Endothelial cell of umbilical vein (primary cell): ENCODE measurements at regions not wholly inside any gene's neighbourhood (a gene's known extent, or its start where the extent isn't known, plus 50 kb on each side); places are given as distances from the start of the nearest gene placed in this dataset.

Source experiments
- BruUV-seq: library from RNA; stranded (reverse); fragments of 400-500 nt; replicated peaks from 2 replicates; lab custom pipeline; 2021; lab: Mats Ljungman, UMichigan
- CTCF ChIA-PET: fragments of 300-600, 350-600 bp; sonication (Branson Sonifier 250); formaldehyde crosslinking; loops from one replicate; lab custom pipeline; 2021; ENCODE audit warnings: antibody characterized with exemption, inconsistent platforms; lab: Charles Lee
- POLR2A ChIA-PET: fragments of 300-600, 350-600 bp; sonication (Branson Sonifier 250); formaldehyde crosslinking; loops from one replicate; lab custom pipeline; 2021; ENCODE audit warnings: antibody characterized with exemption, inconsistent platforms; lab: Charles Lee
- DNase-seq: peaks from one replicate; pipeline ENCODE4 v3.0.0-alpha.2; 2011; ENCODE audit warnings: low read depth, low spot score
- FAIRE-seq: peaks from 2 replicates; lab custom pipeline; 2011; peaks lifted over from hg19 to GRCh38; lab: Jason Lieb, UNC
- H2AFZ ChIP-seq: 2 replicates; pipeline ENCODE4 v1.6.0; 2012; ENCODE audit warnings: low read depth, low read length, control low read depth, inconsistent platforms
- H3K27ac ChIP-seq: 2 replicates; pipeline ENCODE4 v1.5.1; 2011; ENCODE audit warnings: low read depth, mild to moderate bottlenecking, control low read depth, low read length, moderate library complexity; ENCODE audit not compliant: insufficient read depth
- H3K27me3 ChIP-seq, 2 experiments: 2 replicates each; pipeline versions ENCODE4 v1.6.0 to v1.6.1; 2011; ENCODE audit warnings: low read length in 2 of 2, mixed read lengths in 1 of 2; ENCODE audit not compliant: control insufficient read depth in 2 of 2, insufficient read depth in 2 of 2
- H3K36me3 ChIP-seq, 2 experiments: 2 replicates in 1 of 2; 3 replicates in 1 of 2; pipeline ENCODE4 v1.5.1; 2011; ENCODE audit warnings: low read length in 2 of 2, mild to moderate bottlenecking in 1 of 2, moderate library complexity in 1 of 2; ENCODE audit not compliant: control insufficient read depth in 2 of 2, insufficient read depth in 2 of 2; ENCODE audit errors: extremely low read depth in 1 of 2
- H3K4me1 ChIP-seq: 3 replicates; pipeline ENCODE4 v1.5.1; 2011; ENCODE audit warnings: mild to moderate bottlenecking, low read length; ENCODE audit not compliant: control insufficient read depth, insufficient read depth; ENCODE audit errors: extremely low read depth
- H3K4me2 ChIP-seq: 2 replicates; pipeline ENCODE4 v1.6.1; 2011; ENCODE audit warnings: low read length, control low read depth, mixed read lengths; ENCODE audit not compliant: insufficient read depth
- H3K4me3 ChIP-seq, 3 experiments: fragments of 200-600 bp in 1 of 3; sonication (generic), shearing (Covaris generic) in 1 of 3; replicated peaks in 1 of 3; 2 replicates each; pipeline ENCODE4 v1.5.1; 2011 to 2016; ENCODE audit warnings: control low read depth in 3 of 3, low read length in 3 of 3, mild to moderate bottlenecking in 2 of 3, inconsistent platforms in 1 of 3, low read depth in 1 of 3, moderate library complexity in 1 of 3; ENCODE audit not compliant: insufficient read depth in 1 of 3
- H3K79me2 ChIP-seq: 2 replicates; pipeline ENCODE4 v1.6.0; 2012; ENCODE audit warnings: low read length, inconsistent platforms; ENCODE audit not compliant: control insufficient read depth, insufficient read depth
- H3K9ac ChIP-seq: replicated peaks from 2 replicates; pipeline ENCODE3; 2011; ENCODE audit warnings: low read length, control low read depth; ENCODE audit not compliant: insufficient read depth; ENCODE audit errors: extremely low read depth
- H3K9me1 ChIP-seq: replicated peaks from 3 replicates; pipeline ENCODE4 v1.6.0; 2011; ENCODE audit warnings: mild to moderate bottlenecking, low read length; ENCODE audit not compliant: control insufficient read depth, insufficient read depth; ENCODE audit errors: extremely low read depth
- H3K9me3 ChIP-seq: replicated peaks from 2 replicates; pipeline ENCODE4 v1.5.1; 2012; ENCODE audit warnings: low read length, inconsistent platforms; ENCODE audit not compliant: control insufficient read depth, insufficient read depth
- H4K20me1 ChIP-seq: replicated peaks from 2 replicates; pipeline ENCODE3; 2011; ENCODE audit warnings: mild to moderate bottlenecking, low read length; ENCODE audit not compliant: control insufficient read depth, insufficient read depth; ENCODE audit errors: extremely low read depth
- EZH2 ChIP-seq: IDR thresholded peaks from 2 replicates; pipeline ENCODE4 v1.6.1; 2012; ENCODE audit warnings: borderline replicate concordance, low read depth, mild to moderate bottlenecking, moderate library complexity, low read length, inconsistent platforms; ENCODE audit not compliant: severe bottlenecking
- FOS ChIP-seq: IDR thresholded peaks from 2 replicates; pipeline ENCODE4 v1.6.1; 2011; ENCODE audit warnings: mild to moderate bottlenecking, low read length, moderate library complexity, borderline replicate concordance; ENCODE audit not compliant: insufficient read depth
- GATA2 ChIP-seq: IDR thresholded peaks from 2 replicates; pipeline ENCODE4 v1.7.0; 2011; ENCODE audit warnings: low read depth, mild to moderate bottlenecking, moderate library complexity, mixed read lengths, low read length; ENCODE audit not compliant: insufficient read length, insufficient read depth
- JUN ChIP-seq: IDR thresholded peaks from 2 replicates; pipeline ENCODE4 v1.6.1; 2011; ENCODE audit warnings: borderline replicate concordance, low read depth; ENCODE audit not compliant: insufficient read length, insufficient read depth
- MYC ChIP-seq: IDR thresholded peaks from one replicate; pipeline ENCODE4 v1.6.1; 2011; ENCODE audit warnings: mild to moderate bottlenecking, low read depth, low read length
- POLR2AphosphoS5 ChIP-seq: IDR thresholded peaks from 2 replicates; pipeline ENCODE4 v1.6.1; 2012; ENCODE audit warnings: low read depth, mild to moderate bottlenecking, control low read depth, low read length, moderate library complexity; ENCODE audit not compliant: insufficient read depth
- dilution Hi-C: fragments of 300-500 bp; cut with MboI; formaldehyde crosslinking; loops from one replicate; pipeline ENCODE4 v1.15.0; 2019; ENCODE audit warnings: low sequenced_read_pairs; ENCODE audit not compliant: extremely low pct_ligation_motif_present
- intact Hi-C: fragments of 100-400 bp; cut with micrococcal nuclease; formaldehyde crosslinking; loops from one replicate; pipeline ENCODE4 v1.10.0; 2022
- TF ChIP-seq, protein P1 (sequence below), 2 donors: IDR thresholded peaks; 1 replicate in 1 of 2; 2 replicates in 1 of 2; pipeline ENCODE4 v1.5.1; 2011; ENCODE audit warnings: low read length in 2 of 2, mild to moderate bottlenecking in 2 of 2, moderate library complexity in 2 of 2, control low read depth in 1 of 2, inconsistent platforms in 1 of 2, low read depth in 1 of 2; ENCODE audit not compliant: insufficient read depth in 1 of 2; ENCODE audit errors: extremely low read depth in 1 of 2

- H3K4me3 ChIP-seq: no peak overlapping the region
- ChIA-PET POLR2A (interaction anchor here (0.7 kb wide), 1 partner anchor 18 kb away, joined by 3 read pairs; no protein-coding TSS in a partner anchor), CTCF (interaction anchor here (0.7 to 2.8 kb wide), 9 partner anchors 13 to 88 kb away, joined by 3 to 18 read pairs (median 5); no protein-coding TSS in a partner anchor)
- FAIRE-seq (peak; percentile 96), DNase-seq (peak; percentile 82)
- peak overlapping the region; percentile 63 for H3K27ac ChIP-seq
- intact Hi-C loops: loop anchor here (1.0 to 2.0 kb wide), 3 partner anchors 16 to 31 kb away; no protein-coding TSS in a partner anchor
- H3K27me3 ChIP-seq: no peaks in the 10 kb centered on the region
- no peaks in the 10 kb centered on the region for H3K9me1 ChIP-seq
- peaks cover 0 to 4% of the 10 kb centered on the region in 2 experiments for H3K36me3 ChIP-seq
- no peak for TF ChIP-seq EZH2
- TF ChIP-seq MYC: peak; percentile 63
- peak; percentile 84 for TF ChIP-seq POLR2AphosphoS5
- TF ChIP-seq, protein P1, sequence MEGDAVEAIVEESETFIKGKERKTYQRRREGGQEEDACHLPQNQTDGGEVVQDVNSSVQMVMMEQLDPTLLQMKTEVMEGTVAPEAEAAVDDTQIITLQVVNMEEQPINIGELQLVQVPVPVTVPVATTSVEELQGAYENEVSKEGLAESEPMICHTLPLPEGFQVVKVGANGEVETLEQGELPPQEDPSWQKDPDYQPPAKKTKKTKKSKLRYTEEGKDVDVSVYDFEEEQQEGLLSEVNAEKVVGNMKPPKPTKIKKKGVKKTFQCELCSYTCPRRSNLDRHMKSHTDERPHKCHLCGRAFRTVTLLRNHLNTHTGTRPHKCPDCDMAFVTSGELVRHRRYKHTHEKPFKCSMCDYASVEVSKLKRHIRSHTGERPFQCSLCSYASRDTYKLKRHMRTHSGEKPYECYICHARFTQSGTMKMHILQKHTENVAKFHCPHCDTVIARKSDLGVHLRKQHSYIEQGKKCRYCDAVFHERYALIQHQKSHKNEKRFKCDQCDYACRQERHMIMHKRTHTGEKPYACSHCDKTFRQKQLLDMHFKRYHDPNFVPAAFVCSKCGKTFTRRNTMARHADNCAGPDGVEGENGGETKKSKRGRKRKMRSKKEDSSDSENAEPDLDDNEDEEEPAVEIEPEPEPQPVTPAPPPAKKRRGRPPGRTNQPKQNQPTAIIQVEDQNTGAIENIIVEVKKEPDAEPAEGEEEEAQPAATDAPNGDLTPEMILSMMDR (IDR thresholded peaks at IDR 0.05; ENCODE audit: extremely low read depth in 1 of 2, insufficient read depth in 1 of 2, low read depth in 1 of 2, low read length in 2 of 2): no peak
- TF ChIP-seq GATA2: peak; percentile 52
- peak; percentile 70 for TF ChIP-seq FOS
- TF ChIP-seq JUN: peak; percentile 42
- dilution Hi-C loops: no loop called here
- H3K79me2 ChIP-seq: peaks cover 7% of the 10 kb centered on the region
- no TSS peak for BruUV-seq
- no peak overlapping the region for H2AFZ ChIP-seq
- H3K4me2 ChIP-seq: peak overlapping the region; percentile 26
- H4K20me1 ChIP-seq: no peaks in the 10 kb centered on the region
- H3K9me3 ChIP-seq: no peaks in the 10 kb centered on the region
- peaks cover 25% of the 10 kb centered on the region for H3K4me1 ChIP-seq
- peak overlapping the region; percentile 6 for H3K9ac ChIP-seq
Measured at GRCh38 chr17:77404812-77405581, 264.2 kb downstream of the SEC14L1 start.
